Suprapubic skin (tissue), 3 donors: ENCODE measurements at regions not wholly inside any gene's neighbourhood (a gene's known extent, or its start where the extent isn't known, plus 50 kb on each side); places are given as distances from the start of the nearest gene placed in this dataset.

Source experiments
- CTCF ChIP-seq, 2 donors: fragments of 200-600 bp in 1 of 2; fragments of 450-650 bp in 1 of 2; sonication (generic) in 1 of 2; IDR thresholded peaks; one replicate each; pipeline ENCODE4 v1.5.1; 2016 to 2019; ENCODE audit warnings: antibody characterized with exemption in 2 of 2, mild to moderate bottlenecking in 1 of 2, moderate library complexity in 1 of 2
- POLR2A ChIP-seq, 2 donors: fragments of 450-650 bp; IDR thresholded peaks; one replicate each; pipeline ENCODE4 v1.6.1; 2017; ENCODE audit warnings: antibody characterized with exemption in 2 of 2, mild to moderate bottlenecking in 2 of 2, moderate library complexity in 2 of 2

- TF ChIP-seq CTCF (IDR thresholded peaks at IDR 0.05) (no peak), POLR2A (IDR thresholded peaks at IDR 0.05) (no peak)
Observed at GRCh38 chr13:77458736-77459135, 76.8 kb upstream of the SCEL start.
